ENCODE measurements at regions not wholly inside any gene's neighbourhood (a gene's known extent, or its start where the extent isn't known, plus 50 kb on each side); places are given as distances from the start of the nearest gene placed in this dataset.

GRCh38 chr2:103875531-103875930 is 978.4 kb upstream of the POU3F3 start:
- no peak overlapping the region for H3K4me3 ChIP-seq (ENCODE audit: low read depth in 1 of 2, low read length in 2 of 2)
- H3K4me1 ChIP-seq (ENCODE audit: insufficient read depth, low read length): no peaks in the 10 kb centered on the region
- no peak overlapping the region for H3K4me2 ChIP-seq (ENCODE audit: insufficient read depth, low read length)
- no peak overlapping the region for H2AFZ ChIP-seq (ENCODE audit: low read depth, low read length)
- H4K20me1 ChIP-seq (ENCODE audit: insufficient read depth, low read length): no peaks in the 10 kb centered on the region
- H3K27ac ChIP-seq (ENCODE audit: low read length): no peak overlapping the region
- H3K9me3 ChIP-seq (ENCODE audit: insufficient read depth, low read length, severe bottlenecking): no peaks in the 10 kb centered on the region
- DNase-seq: no peak
- ATAC-seq (ENCODE audit: insufficient read depth, low read depth): no peak
- no peaks in the 10 kb centered on the region for H3K36me3 ChIP-seq (ENCODE audit: insufficient read depth, low read length)
- TF ChIP-seq EZH2 (IDR thresholded peaks at IDR 0.05; ENCODE audit: borderline replicate concordance, low read depth, low read length, severe bottlenecking) (no peak), CTCF (IDR thresholded peaks at IDR 0.05; ENCODE audit: borderline replicate concordance, extremely low read depth, low read length, poor library complexity, severe bottlenecking) (no peak)
- H3K9ac ChIP-seq (ENCODE audit: low read depth, low read length): no peak overlapping the region
- no peaks in the 10 kb centered on the region for H3K79me2 ChIP-seq (ENCODE audit: insufficient read depth, low read length)
- no peaks in the 10 kb centered on the region for H3K27me3 ChIP-seq (ENCODE audit: insufficient read depth, low read length, poor library complexity)

DNA sequence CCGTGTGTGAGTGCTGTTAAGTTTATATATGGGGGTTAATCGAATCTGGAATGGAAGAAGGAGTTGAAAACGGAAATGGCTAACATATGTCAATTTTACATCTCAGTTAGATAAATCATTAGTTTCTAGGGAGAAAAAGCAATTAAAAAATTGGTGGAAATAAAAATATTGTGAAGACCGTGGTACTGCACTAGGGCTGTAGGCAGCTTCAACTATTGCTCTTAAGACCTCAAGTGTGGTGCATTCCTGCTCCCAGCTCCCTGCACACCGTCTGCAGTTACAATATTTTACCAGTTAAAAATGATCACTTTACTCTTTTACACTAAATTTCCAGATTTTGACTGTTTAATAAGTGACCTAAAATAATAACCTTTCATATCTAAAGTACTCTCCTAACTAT is 977.3 kb upstream of the POU3F3 start:
- ATAC-seq (ENCODE audit: insufficient read depth, low read depth) (no peak), DNase-seq (no peak)
- H3K36me3 ChIP-seq (ENCODE audit: insufficient read depth, low read length): no peaks in the 10 kb centered on the region
- no peak overlapping the region for H3K9ac ChIP-seq (ENCODE audit: low read depth, low read length)
- no peak for TF ChIP-seq EZH2 (IDR thresholded peaks at IDR 0.05; ENCODE audit: borderline replicate concordance, low read depth, low read length, severe bottlenecking)
- TF ChIP-seq CTCF (IDR thresholded peaks at IDR 0.05; ENCODE audit: borderline replicate concordance, extremely low read depth, low read length, poor library complexity, severe bottlenecking): no peak
- no peaks in the 10 kb centered on the region for H3K9me3 ChIP-seq (ENCODE audit: insufficient read depth, low read length, severe bottlenecking)
- no peak overlapping the region for H3K4me3 ChIP-seq (ENCODE audit: low read depth in 1 of 2, low read length in 2 of 2)
- no peak overlapping the region for H3K27ac ChIP-seq (ENCODE audit: low read length)
- no peaks in the 10 kb centered on the region for H3K4me1 ChIP-seq (ENCODE audit: insufficient read depth, low read length)
- no peaks in the 10 kb centered on the region for H3K27me3 ChIP-seq (ENCODE audit: insufficient read depth, low read length, poor library complexity)
- no peaks in the 10 kb centered on the region for H3K79me2 ChIP-seq (ENCODE audit: insufficient read depth, low read length)
- no peak overlapping the region for H3K4me2 ChIP-seq (ENCODE audit: insufficient read depth, low read length)
- H4K20me1 ChIP-seq (ENCODE audit: insufficient read depth, low read length): no peaks in the 10 kb centered on the region
- H2AFZ ChIP-seq (ENCODE audit: low read depth, low read length): no peak overlapping the region

GRCh38 chr2:103879101-103879500 is 974.8 kb upstream of the POU3F3 start:
- H3K36me3 ChIP-seq (ENCODE audit: insufficient read depth, low read length): no peaks in the 10 kb centered on the region
- no peak overlapping the region for H2AFZ ChIP-seq (ENCODE audit: low read depth, low read length)
- no peaks in the 10 kb centered on the region for H4K20me1 ChIP-seq (ENCODE audit: insufficient read depth, low read length)
- ATAC-seq (ENCODE audit: insufficient read depth, low read depth) (no peak), DNase-seq (no peak)
- H3K79me2 ChIP-seq (ENCODE audit: insufficient read depth, low read length): no peaks in the 10 kb centered on the region
- H3K4me3 ChIP-seq (ENCODE audit: low read depth in 1 of 2, low read length in 2 of 2): no peak overlapping the region
- H3K9me3 ChIP-seq (ENCODE audit: insufficient read depth, low read length, severe bottlenecking): no peaks in the 10 kb centered on the region
- H3K27me3 ChIP-seq (ENCODE audit: insufficient read depth, low read length, poor library complexity): no peaks in the 10 kb centered on the region
- no peaks in the 10 kb centered on the region for H3K4me1 ChIP-seq (ENCODE audit: insufficient read depth, low read length)
- no peak overlapping the region for H3K27ac ChIP-seq (ENCODE audit: low read length)
- no peak overlapping the region for H3K9ac ChIP-seq (ENCODE audit: low read depth, low read length)
- no peak overlapping the region for H3K4me2 ChIP-seq (ENCODE audit: insufficient read depth, low read length)
- TF ChIP-seq EZH2 (IDR thresholded peaks at IDR 0.05; ENCODE audit: borderline replicate concordance, low read depth, low read length, severe bottlenecking): no peak
- TF ChIP-seq CTCF (IDR thresholded peaks at IDR 0.05; ENCODE audit: borderline replicate concordance, extremely low read depth, low read length, poor library complexity, severe bottlenecking): no peak
